Neural progenitor cell (in vitro differentiated cells): ENCODE measurements at regions not wholly inside any gene's neighbourhood (a gene's known extent, or its start where the extent isn't known, plus 50 kb on each side); places are given as distances from the start of the nearest gene placed in this dataset.
A peak's percentile ranks its signal among the peaks of the same experiment; 100 is the strongest.

Source experiments
- DNase-seq: peaks from one replicate; pipeline ENCODE4 v3.0.0-alpha.2; 2016; ENCODE audit warnings: low spot score
- H2AFZ ChIP-seq: fragments of 200-600 bp; sonication (generic); replicated peaks from 2 replicates; pipeline ENCODE4 v1.6.1; 2016; ENCODE audit warnings: antibody characterized with exemption
- H3F3A ChIP-seq: fragments of 200-600 bp; sonication (generic); 2 replicates; pipeline ENCODE4 v1.6.1; 2016; ENCODE audit warnings: antibody characterized with exemption, low read depth
- H3K27ac ChIP-seq: fragments of 200-600 bp; sonication (generic); 2 replicates; pipeline ENCODE4 v1.5.1; 2016; ENCODE audit warnings: mild to moderate bottlenecking
- H3K27me3 ChIP-seq: fragments of 200-600 bp; sonication (generic); 2 replicates; pipeline ENCODE4 v1.6.1; 2016; ENCODE audit warnings: mild to moderate bottlenecking, moderate library complexity
- H3K36me3 ChIP-seq: fragments of 200-600 bp; sonication (generic); 2 replicates; pipeline ENCODE4 v1.5.1; 2016
- H3K4me1 ChIP-seq: fragments of 200-600 bp; sonication (generic); 2 replicates; pipeline ENCODE4 v1.6.1; 2016; ENCODE audit warnings: mixed run types
- H3K4me2 ChIP-seq: fragments of 200-600 bp; sonication (generic); 2 replicates; pipeline ENCODE4 v1.6.1; 2016
- H3K4me3 ChIP-seq: fragments of 200-600 bp; sonication (generic); 2 replicates; pipeline ENCODE4 v1.5.1; 2016
- H3K79me2 ChIP-seq: fragments of 200-600 bp; sonication (generic); 2 replicates; pipeline ENCODE4 v1.6.1; 2016; ENCODE audit warnings: low read depth
- H3K9ac ChIP-seq: fragments of 200-600 bp; sonication (generic); 2 replicates; pipeline ENCODE4 v1.6.1; 2016
- H3K9me3 ChIP-seq: fragments of 200-600 bp; sonication (generic); 2 replicates; pipeline ENCODE4 v1.5.1; 2016; ENCODE audit warnings: low read depth
- H4K20me1 ChIP-seq: fragments of 200-600 bp; sonication (generic); 2 replicates; pipeline ENCODE4 v1.6.1; 2016; ENCODE audit warnings: low read depth
- H3K27ac Mint-ChIP-seq: 3 replicates; pipeline ENCODE4 v1.8.0; 2021; ENCODE audit warnings: mixed read lengths
- H3K27me3 Mint-ChIP-seq: 2 replicates; pipeline ENCODE4 v1.8.0; 2022; ENCODE audit warnings: low read depth, mild to moderate bottlenecking, inconsistent platforms, moderate library complexity, mixed read lengths; ENCODE audit not compliant: insufficient read depth
- H3K36me3 Mint-ChIP-seq: 3 replicates; pipeline ENCODE4 v1.8.0; 2021; ENCODE audit warnings: mixed read lengths
- H3K4me1 Mint-ChIP-seq: 3 replicates; pipeline ENCODE4 v1.8.0; 2021; ENCODE audit warnings: mixed read lengths
- H3K4me3 Mint-ChIP-seq: 3 replicates; pipeline ENCODE4 v1.8.0; 2021; ENCODE audit warnings: mild to moderate bottlenecking, moderate library complexity, mixed read lengths
- H3K9me3 Mint-ChIP-seq: 3 replicates; pipeline ENCODE4 v1.8.0; 2020; ENCODE audit warnings: mixed read lengths
- EZH2 ChIP-seq: fragments of 200-600 bp; sonication (generic); IDR thresholded peaks from 2 replicates; pipeline ENCODE4 v1.6.1; 2017; ENCODE audit warnings: antibody characterized with exemption, mild to moderate bottlenecking, moderate library complexity
- EZH2phosphoT487 ChIP-seq: fragments of 200-600 bp; sonication (generic); IDR thresholded peaks from 2 replicates; pipeline ENCODE4 v1.6.1; 2017; ENCODE audit warnings: antibody characterized with exemption
- TF ChIP-seq, protein P1 (sequence below): fragments of 200-600 bp; sonication (generic); IDR thresholded peaks from 2 replicates; pipeline ENCODE4 v1.5.1; 2017; ENCODE audit warnings: antibody characterized with exemption, mild to moderate bottlenecking

DNA sequence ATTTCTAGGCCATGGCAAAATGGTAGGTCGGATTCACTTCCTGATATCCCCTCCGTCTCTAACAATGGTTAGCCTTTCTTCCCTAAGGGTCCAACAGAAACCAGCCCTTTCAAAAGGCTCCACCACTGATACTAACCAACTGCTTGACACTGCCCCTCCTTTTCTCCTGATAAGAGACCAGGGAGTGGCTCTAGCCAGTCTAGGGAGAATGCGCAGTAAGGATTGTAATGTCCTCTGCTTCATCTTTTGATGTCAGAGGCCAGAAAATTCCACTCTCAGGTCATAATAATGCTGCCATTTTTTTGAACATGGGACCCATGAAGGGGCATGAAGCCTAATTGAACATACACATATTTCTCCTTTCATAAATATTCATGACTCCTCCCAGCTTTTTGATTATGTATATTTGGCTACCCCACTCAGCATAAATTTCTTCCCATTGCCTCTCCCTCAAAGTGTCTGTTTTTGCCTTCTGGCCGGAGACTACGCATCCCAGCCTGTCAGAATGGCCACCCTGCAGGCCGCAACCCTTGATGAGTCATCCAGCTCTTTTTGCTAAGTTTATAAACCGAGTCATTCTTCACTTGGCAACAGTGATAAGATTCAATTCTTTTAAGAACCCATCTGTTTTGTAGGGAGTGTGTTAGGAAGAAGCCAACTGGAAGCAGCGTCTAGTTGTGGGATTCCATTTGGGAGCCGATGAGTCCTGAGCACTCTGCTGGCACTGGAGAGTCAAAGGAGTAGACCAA lies 189.0 kb upstream of the MCTP2 start:
- no peak overlapping the region for H3K27ac ChIP-seq
- no peaks in the 10 kb centered on the region for H4K20me1 ChIP-seq
- H3F3A ChIP-seq = no peaks in the 10 kb centered on the region
- no peak overlapping the region for H3K4me2 ChIP-seq
- H3K9me3 Mint-ChIP-seq = peaks cover 9% of the 10 kb centered on the region
- no peak overlapping the region for H3K27ac Mint-ChIP-seq
- H3K4me3 ChIP-seq = no peak overlapping the region
- H3K4me3 Mint-ChIP-seq = no peak overlapping the region
- TF ChIP-seq EZH2phosphoT487 = no peak
- TF ChIP-seq EZH2 = no peak
- TF ChIP-seq, protein P1, sequence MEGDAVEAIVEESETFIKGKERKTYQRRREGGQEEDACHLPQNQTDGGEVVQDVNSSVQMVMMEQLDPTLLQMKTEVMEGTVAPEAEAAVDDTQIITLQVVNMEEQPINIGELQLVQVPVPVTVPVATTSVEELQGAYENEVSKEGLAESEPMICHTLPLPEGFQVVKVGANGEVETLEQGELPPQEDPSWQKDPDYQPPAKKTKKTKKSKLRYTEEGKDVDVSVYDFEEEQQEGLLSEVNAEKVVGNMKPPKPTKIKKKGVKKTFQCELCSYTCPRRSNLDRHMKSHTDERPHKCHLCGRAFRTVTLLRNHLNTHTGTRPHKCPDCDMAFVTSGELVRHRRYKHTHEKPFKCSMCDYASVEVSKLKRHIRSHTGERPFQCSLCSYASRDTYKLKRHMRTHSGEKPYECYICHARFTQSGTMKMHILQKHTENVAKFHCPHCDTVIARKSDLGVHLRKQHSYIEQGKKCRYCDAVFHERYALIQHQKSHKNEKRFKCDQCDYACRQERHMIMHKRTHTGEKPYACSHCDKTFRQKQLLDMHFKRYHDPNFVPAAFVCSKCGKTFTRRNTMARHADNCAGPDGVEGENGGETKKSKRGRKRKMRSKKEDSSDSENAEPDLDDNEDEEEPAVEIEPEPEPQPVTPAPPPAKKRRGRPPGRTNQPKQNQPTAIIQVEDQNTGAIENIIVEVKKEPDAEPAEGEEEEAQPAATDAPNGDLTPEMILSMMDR = no peak
- no peaks in the 10 kb centered on the region for H3K27me3 ChIP-seq
- no peak overlapping the region for H2AFZ ChIP-seq
- no peaks in the 10 kb centered on the region for H3K4me1 ChIP-seq
- H3K36me3 Mint-ChIP-seq = no peaks in the 10 kb centered on the region
- H3K27me3 Mint-ChIP-seq = no peaks in the 10 kb centered on the region
- no peaks in the 10 kb centered on the region for H3K36me3 ChIP-seq
- no peak overlapping the region for H3K9ac ChIP-seq
- H3K4me1 Mint-ChIP-seq = no peaks in the 10 kb centered on the region
- no peak for DNase-seq
- H3K9me3 ChIP-seq = no peaks in the 10 kb centered on the region
- H3K79me2 ChIP-seq = no peaks in the 10 kb centered on the region

DNA sequence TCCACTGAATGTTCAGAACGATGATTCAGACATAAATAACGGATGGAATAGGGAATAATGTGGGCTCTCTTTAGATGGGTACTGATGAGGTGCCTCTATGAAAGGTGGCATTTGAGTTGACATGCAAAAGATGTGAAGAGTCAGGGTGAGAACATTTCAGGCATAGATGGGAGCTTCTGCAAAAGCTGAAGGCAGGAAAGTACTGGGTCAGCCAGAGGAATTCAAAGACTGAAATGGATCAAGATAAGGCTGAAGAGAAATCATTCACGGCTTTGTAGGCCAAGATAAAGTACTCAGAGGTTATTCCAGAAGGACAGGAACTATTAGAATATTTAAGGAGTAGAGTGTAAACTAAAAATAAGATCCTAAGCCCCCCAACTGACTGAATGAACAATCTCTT lies 189.6 kb upstream of the MCTP2 start:
- Histone ChIP-seq H3K4me3 (no peak overlapping the region), H3K9ac (no peak overlapping the region), H3K4me2 (no peak overlapping the region), H3K27me3 (no peaks in the 10 kb centered on the region), H2AFZ (no peak overlapping the region), H3K79me2 (no peaks in the 10 kb centered on the region), H3K27ac (no peak overlapping the region), H3K36me3 (no peaks in the 10 kb centered on the region), H3K9me3 (no peaks in the 10 kb centered on the region), H3K4me1 (no peaks in the 10 kb centered on the region), H4K20me1 (no peaks in the 10 kb centered on the region), H3F3A (no peaks in the 10 kb centered on the region)
- no peak for DNase-seq
- Mint-ChIP-seq H3K9me3 (peaks cover 9% of the 10 kb centered on the region), H3K27ac (no peak overlapping the region), H3K36me3 (no peaks in the 10 kb centered on the region), H3K4me1 (no peaks in the 10 kb centered on the region), H3K27me3 (no peaks in the 10 kb centered on the region), H3K4me3 (no peak overlapping the region)
- TF ChIP-seq, protein P1 = no peak
- no peak for TF ChIP-seq EZH2phosphoT487
- no peak for TF ChIP-seq EZH2

DNA sequence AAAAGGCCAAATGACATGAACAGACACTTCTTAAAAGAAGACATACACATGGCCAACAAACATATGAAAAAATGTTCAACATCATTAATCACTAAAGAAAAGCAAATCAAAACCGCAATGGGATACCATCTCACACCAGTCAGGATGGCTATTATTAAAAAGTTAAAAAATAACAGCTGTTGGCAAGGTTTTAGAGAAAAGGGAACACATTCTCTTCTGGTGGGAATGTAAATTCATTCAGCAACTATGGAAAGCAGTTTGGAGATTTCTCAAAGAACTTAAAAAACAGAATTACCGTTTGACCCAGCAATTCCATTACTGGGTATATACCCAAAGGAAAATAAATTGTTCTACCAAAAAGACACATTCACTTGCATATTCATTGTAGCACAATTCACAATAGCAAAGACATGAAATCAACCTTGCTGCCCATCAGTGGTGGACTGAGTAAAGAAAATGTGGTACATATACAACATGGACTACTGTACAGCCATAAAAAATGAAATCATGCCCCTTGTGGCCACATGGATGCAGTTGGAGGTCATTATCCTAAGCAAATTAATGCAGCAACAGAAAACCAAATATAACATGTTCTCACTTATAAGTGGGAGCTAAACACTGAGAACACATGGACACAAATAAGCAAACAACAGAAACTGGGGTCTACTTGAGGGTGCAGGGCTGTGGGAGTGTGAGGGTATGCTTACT lies 190.7 kb upstream of the MCTP2 start:
- Histone ChIP-seq H3K27ac (no peak overlapping the region), H3K27me3 (no peaks in the 10 kb centered on the region), H4K20me1 (no peaks in the 10 kb centered on the region), H3F3A (no peaks in the 10 kb centered on the region), H3K9ac (no peak overlapping the region), H3K79me2 (no peaks in the 10 kb centered on the region), H2AFZ (no peak overlapping the region), H3K36me3 (no peaks in the 10 kb centered on the region), H3K4me2 (no peak overlapping the region), H3K4me3 (no peak overlapping the region), H3K4me1 (no peaks in the 10 kb centered on the region), H3K9me3 (no peaks in the 10 kb centered on the region)
- no peak for TF ChIP-seq EZH2
- TF ChIP-seq, protein P1 = peak; percentile 21
- TF ChIP-seq EZH2phosphoT487 = no peak
- Mint-ChIP-seq H3K27ac (no peak overlapping the region), H3K4me1 (no peaks in the 10 kb centered on the region), H3K4me3 (no peak overlapping the region), H3K9me3 (peaks cover 9% of the 10 kb centered on the region), H3K27me3 (no peaks in the 10 kb centered on the region), H3K36me3 (no peaks in the 10 kb centered on the region)
- DNase-seq = no peak
